Skeletal muscle tissue (tissue), 3 donors: ENCODE measurements at regions not wholly inside any gene's neighbourhood (a gene's known extent, or its start where the extent isn't known, plus 50 kb on each side); places are given as distances from the start of the nearest gene placed in this dataset.
"Not testable (repeated sequence)": the region's sequence is repeated elsewhere in the genome, so short reads cannot be mapped to it uniquely, and the experiment has no call there.

Experiments used
- H3K27ac ChIP-seq: one replicate; pipeline ENCODE4 v1.7.0; 2013; ENCODE audit warnings: mild to moderate bottlenecking, low read depth, low read length, inconsistent platforms
- H3K27me3 ChIP-seq, 3 donors: one replicate each; pipeline ENCODE4 v1.7.0; 2013; ENCODE audit warnings: low read length in 3 of 3; ENCODE audit not compliant: control insufficient read depth in 3 of 3, insufficient read depth in 3 of 3
- H3K36me3 ChIP-seq, 3 donors: one replicate each; pipeline ENCODE4 v1.7.0; 2013; ENCODE audit warnings: low read length in 3 of 3; ENCODE audit not compliant: control insufficient read depth in 3 of 3, insufficient read depth in 3 of 3
- H3K4me1 ChIP-seq, 3 donors: one replicate each; pipeline ENCODE4 v1.7.0; 2013; ENCODE audit warnings: low read length in 3 of 3, mild to moderate bottlenecking in 3 of 3; ENCODE audit not compliant: control insufficient read depth in 3 of 3, insufficient read depth in 3 of 3
- H3K4me3 ChIP-seq, 3 donors: one replicate each; pipeline ENCODE4 v1.7.0; 2013; ENCODE audit warnings: low read length in 3 of 3
- H3K9ac ChIP-seq, 3 donors: one replicate each; pipeline ENCODE4 v1.7.0; 2013; ENCODE audit warnings: low read length in 3 of 3, mild to moderate bottlenecking in 3 of 3, moderate library complexity in 2 of 3, low read depth in 1 of 3
- H3K9me3 ChIP-seq, 3 donors: one replicate each; pipeline ENCODE4 v1.7.0; 2013; ENCODE audit warnings: low read length in 3 of 3; ENCODE audit not compliant: control insufficient read depth in 3 of 3
- donor health status: Osteomylitis.

DNA sequence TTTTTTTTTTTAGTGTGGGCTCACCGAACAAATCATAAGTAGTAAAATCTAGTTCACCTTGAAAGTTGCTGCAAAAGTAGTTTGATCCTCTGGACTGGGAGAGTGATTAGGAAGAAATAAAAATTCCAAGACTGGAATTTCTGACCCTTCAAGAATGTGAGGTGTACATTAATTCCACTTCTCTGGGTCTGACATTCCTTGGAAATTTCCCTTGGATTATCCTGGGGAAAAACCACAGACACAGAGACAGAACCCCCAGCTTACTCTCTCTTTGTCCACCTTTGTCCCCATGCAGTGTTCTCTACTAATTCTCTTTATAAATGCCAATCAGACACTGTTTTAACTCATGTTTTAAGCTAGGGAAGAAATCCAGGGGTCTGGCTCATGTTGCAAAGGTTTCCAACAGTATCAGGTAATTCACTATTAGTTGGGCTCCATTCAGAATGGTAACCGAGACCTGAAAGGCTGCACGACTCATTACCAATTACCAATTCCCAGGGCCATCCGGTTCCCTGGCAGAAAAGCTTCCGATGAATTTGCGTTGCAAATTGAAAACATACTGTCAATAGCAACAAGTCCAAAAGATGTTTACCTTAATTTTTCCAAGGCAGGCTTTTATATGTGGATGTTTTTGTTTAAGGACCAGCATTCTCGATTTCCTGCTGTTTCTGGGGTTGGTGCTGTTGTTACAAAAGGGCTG, 86.3 kb downstream of the BAMBI start:
- Histone ChIP-seq H3K27me3 (no peaks in the 10 kb centered on the region), H3K9me3 (no peaks in the 10 kb centered on the region), H3K27ac (no peak overlapping the region), H3K9ac (no peak overlapping the region), H3K4me3 (no peak overlapping the region), H3K36me3 (no peaks in the 10 kb centered on the region), H3K4me1 (no peaks in the 10 kb centered on the region)

GRCh38 chr10:28765641-28766040, 88.3 kb downstream of the BAMBI start:
- Histone ChIP-seq H3K27me3 (no peaks in the 10 kb centered on the region), H3K27ac (no peak overlapping the region), H3K36me3 (no peaks in the 10 kb centered on the region), H3K4me3 (no peak overlapping the region), H3K9ac (no peak overlapping the region), H3K4me1 (no peaks in the 10 kb centered on the region), H3K9me3 (no peaks in the 10 kb centered on the region)

DNA sequence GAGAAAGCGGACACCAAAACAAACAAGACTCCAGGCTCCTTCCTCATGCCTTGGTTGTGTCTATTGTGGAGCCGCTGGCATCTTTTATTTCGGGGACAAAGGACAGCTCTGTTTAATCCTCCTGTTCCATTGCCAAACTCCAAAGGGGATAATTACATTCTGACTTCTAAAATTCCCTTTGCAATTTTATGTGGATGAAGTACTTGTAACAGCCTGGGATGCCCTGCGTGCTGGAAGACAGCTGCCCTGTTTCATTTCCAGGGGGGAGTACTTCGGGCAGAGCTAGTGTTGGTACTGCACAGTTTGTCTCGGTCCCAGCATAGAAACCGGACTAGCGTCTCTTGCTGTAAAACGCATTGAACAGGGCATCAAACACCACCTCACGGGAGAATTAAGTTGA, 90.9 kb downstream of the BAMBI start:
- no peak overlapping the region for H3K4me3 ChIP-seq
- H3K36me3 ChIP-seq = no peaks in the 10 kb centered on the region
- H3K9me3 ChIP-seq = no peaks in the 10 kb centered on the region
- H3K27me3 ChIP-seq = no peaks in the 10 kb centered on the region
- no peak overlapping the region for H3K27ac ChIP-seq
- H3K9ac ChIP-seq = no peak overlapping the region
- no peaks in the 10 kb centered on the region for H3K4me1 ChIP-seq

GRCh38 chr10:28769091-28769604, 91.8 kb downstream of the BAMBI start:
- H3K27ac ChIP-seq = no peak overlapping the region
- no peak overlapping the region for H3K4me3 ChIP-seq
- H3K4me1 ChIP-seq = no peaks in the 10 kb centered on the region
- H3K36me3 ChIP-seq = no peaks in the 10 kb centered on the region
- H3K9me3 ChIP-seq = no peaks in the 10 kb centered on the region
- H3K27me3 ChIP-seq = no peaks in the 10 kb centered on the region
- H3K9ac ChIP-seq = no peak overlapping the region

GRCh38 chr10:28771580-28772090, 94.3 kb downstream of the BAMBI start:
- H3K27me3 ChIP-seq, H3K36me3 ChIP-seq, H3K27ac ChIP-seq, H3K4me1 ChIP-seq, H3K4me3 ChIP-seq, H3K9me3 ChIP-seq, H3K9ac ChIP-seq: not testable (repeated sequence)

DNA sequence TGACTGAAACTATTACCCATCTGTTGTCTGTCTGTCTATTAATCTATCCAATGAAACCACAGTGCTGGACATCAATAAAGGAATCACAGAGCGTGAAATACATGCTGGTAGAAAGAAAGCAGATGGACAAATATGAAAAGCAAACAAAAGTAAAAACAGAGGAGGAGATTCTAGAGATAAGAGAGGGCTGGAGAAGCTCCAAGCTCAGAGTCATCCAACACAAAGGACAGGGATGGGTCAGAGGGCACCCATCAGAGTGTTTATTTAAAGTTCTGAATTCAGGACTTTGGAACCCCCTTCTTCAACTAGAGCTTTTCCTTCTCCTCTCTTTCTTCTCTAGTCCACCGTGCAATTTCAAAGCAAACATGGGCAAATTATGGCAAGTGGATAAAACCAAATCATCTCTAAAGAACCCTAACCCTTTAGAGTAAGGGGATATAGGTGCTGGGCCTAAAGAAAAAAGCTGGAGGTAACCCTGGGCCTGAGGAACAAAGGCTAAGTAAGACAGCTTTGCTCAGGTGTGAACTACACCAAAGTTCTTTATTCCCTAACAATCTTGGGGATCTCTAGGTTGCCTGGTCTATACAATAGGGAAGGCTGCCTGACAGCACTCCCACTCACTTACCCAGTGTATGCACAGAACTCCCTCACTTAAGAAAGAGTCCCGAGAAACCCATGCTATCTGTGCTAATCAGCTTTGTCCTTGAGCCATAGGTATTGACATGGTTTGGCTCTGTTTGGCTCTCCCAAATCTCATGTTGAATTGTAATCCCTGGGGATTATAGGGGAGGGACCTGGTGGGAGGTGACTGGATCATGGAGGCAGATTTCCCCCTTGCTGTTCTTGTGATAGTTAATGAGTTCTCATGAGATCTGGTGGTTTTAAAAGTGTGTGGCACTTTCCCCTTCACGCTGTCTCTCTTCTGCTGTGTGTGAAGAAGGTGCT, 97.0 kb downstream of the BAMBI start:
- H3K36me3 ChIP-seq = no peaks in the 10 kb centered on the region
- H3K9me3 ChIP-seq = no peaks in the 10 kb centered on the region
- H3K27ac ChIP-seq = no peak overlapping the region
- no peaks in the 10 kb centered on the region for H3K4me1 ChIP-seq
- no peak overlapping the region for H3K4me3 ChIP-seq
- H3K9ac ChIP-seq = no peak overlapping the region
- H3K27me3 ChIP-seq = no peaks in the 10 kb centered on the region

GRCh38 chr10:28775773-28776172, 98.5 kb downstream of the BAMBI start:
- Histone ChIP-seq H3K4me1 (no peaks in the 10 kb centered on the region), H3K4me3 (no peak overlapping the region), H3K9me3 (no peaks in the 10 kb centered on the region), H3K27me3 (no peaks in the 10 kb centered on the region), H3K36me3 (no peaks in the 10 kb centered on the region), H3K9ac (no peak overlapping the region), H3K27ac (no peak overlapping the region)

GRCh38 chr10:28776519-28776918, 99.2 kb downstream of the BAMBI start:
- no peak overlapping the region for H3K9ac ChIP-seq
- no peaks in the 10 kb centered on the region for H3K4me1 ChIP-seq
- no peak overlapping the region for H3K4me3 ChIP-seq
- no peaks in the 10 kb centered on the region for H3K36me3 ChIP-seq
- H3K9me3 ChIP-seq = no peaks in the 10 kb centered on the region
- H3K27me3 ChIP-seq = no peaks in the 10 kb centered on the region
- no peak overlapping the region for H3K27ac ChIP-seq

DNA sequence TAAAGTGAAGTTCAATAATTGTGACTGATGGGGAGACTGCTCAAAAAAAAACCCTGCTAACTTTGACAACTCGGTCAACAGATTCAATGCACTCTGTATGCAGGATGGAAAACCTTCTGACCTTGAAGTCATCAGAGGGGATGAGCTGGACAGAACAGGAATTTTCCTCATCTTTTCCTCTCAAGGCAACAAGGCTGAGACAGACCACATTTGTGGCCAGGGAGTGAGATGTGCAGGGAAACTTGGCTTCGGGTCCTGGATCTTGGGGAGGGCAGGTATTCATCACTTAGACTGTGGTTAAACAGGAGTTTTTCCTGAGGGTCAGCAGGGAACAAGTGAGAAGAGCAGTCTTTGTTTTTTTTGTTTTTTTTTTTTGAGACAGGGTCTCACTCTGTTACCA, 100.6 kb downstream of the BAMBI start:
- Histone ChIP-seq H3K4me3 (no peak overlapping the region), H3K27me3 (no peaks in the 10 kb centered on the region), H3K9ac (no peak overlapping the region), H3K36me3 (no peaks in the 10 kb centered on the region), H3K4me1 (no peaks in the 10 kb centered on the region), H3K9me3 (no peaks in the 10 kb centered on the region), H3K27ac (no peak overlapping the region)

DNA sequence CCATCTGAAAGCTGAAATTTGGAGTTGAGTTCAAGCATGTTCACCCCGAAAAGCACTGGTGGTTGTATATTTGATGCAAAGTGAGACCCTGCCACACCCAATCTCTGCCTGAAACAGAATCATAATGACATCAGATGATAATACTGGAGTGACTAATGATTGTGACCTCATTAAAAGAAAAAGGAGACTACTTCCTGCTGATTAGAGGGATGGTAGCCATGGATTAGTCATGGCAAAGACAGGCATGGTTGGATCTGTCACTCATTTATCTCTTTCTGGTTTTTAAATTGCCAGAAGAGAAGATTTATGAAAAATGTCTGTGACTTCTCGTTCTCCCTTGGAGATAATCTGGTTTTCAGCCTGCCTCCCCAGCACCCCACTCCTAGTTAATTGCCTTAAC, 101.2 kb downstream of the BAMBI start:
- Histone ChIP-seq H3K4me1 (no peaks in the 10 kb centered on the region), H3K27me3 (no peaks in the 10 kb centered on the region), H3K9ac (no peak overlapping the region), H3K4me3 (no peak overlapping the region), H3K36me3 (no peaks in the 10 kb centered on the region), H3K27ac (no peak overlapping the region), H3K9me3 (no peaks in the 10 kb centered on the region)
